A549 (cell line): ENCODE measurements at regions not wholly inside any gene's neighbourhood (a gene's known extent, or its start where the extent isn't known, plus 50 kb on each side); places are given as distances from the start of the nearest gene placed in this dataset.
A peak's percentile ranks its signal among the peaks of the same experiment; 100 is the strongest.

Source experiments
- ATAC-seq, 2 experiments: fragments of 200-7000 bp in 1 of 2; fragments of >200 bp in 1 of 2; cut with Nextera tagmentation in 1 of 2; cut with Tn5 transposase in 1 of 2; 3 replicates each; pipeline versions ENCODE4 v1.8.0 to v1.9.1; 2018 to 2020; ENCODE audit warnings: mild to moderate bottlenecking in 1 of 2, moderate library complexity in 1 of 2
- CTCF ChIA-PET: fragments of 300-600 bp; sonication (Branson Sonifier 250); formaldehyde crosslinking; extraction: SDS; loops from one replicate; lab custom pipeline; 2021; ENCODE audit warnings: antibody characterized with exemption, inconsistent platforms; lab: Yijun Ruan, JAX
- POLR2A ChIA-PET: fragments of 350-600 bp; formaldehyde crosslinking; extraction: SDS; loops from one replicate; lab custom pipeline; 2021; ENCODE audit warnings: antibody characterized with exemption, inconsistent platforms; lab: Yijun Ruan, JAX
- DNase-seq, 2 experiments: peaks; one replicate each; pipeline versions ENCODE4 v3.0.0 to v3.0.0-alpha.2; 2011 to 2016; ENCODE audit warnings: low read depth in 1 of 2, low spot score in 1 of 2
- FAIRE-seq: peaks from 2 replicates; lab custom pipeline; 2011; peaks lifted over from hg19 to GRCh38; lab: Jason Lieb, UNC
- H3K27ac ChIP-seq, 2 experiments: fragments of >200 bp; sonication (Bioruptor Twin); formaldehyde crosslinking; 3 replicates each; pipeline ENCODE4 v1.5.1; 2016 to 2017
- H3K4me1 ChIP-seq: fragments of >200 bp; sonication (Bioruptor Twin); formaldehyde crosslinking; 3 replicates; pipeline ENCODE4 v1.6.1; 2016
- H3K4me2 ChIP-seq: fragments of >200 bp; sonication (Bioruptor Twin); formaldehyde crosslinking; 3 replicates; pipeline ENCODE4 v1.6.1; 2016
- H3K4me3 ChIP-seq: fragments of >200 bp; sonication (Bioruptor Twin); formaldehyde crosslinking; 3 replicates; pipeline ENCODE4 v1.5.1; 2016
- H3K9me3 ChIP-seq: fragments of >200 bp; sonication (Bioruptor Twin); formaldehyde crosslinking; 3 replicates; pipeline ENCODE4 v1.6.1; 2016
- ATOH8 ChIP-seq: fragments of 250-450 bp; sonication (Bioruptor Pico); IDR thresholded peaks from 2 replicates; pipeline ENCODE4 v1.5.0; 2020; ENCODE audit warnings: low read depth, mild to moderate bottlenecking, moderate library complexity
- CEBPB ChIP-seq, 2 experiments: fragments of >200 bp in 1 of 2; sonication (Bioruptor Twin) in 1 of 2; formaldehyde crosslinking in 1 of 2; IDR thresholded peaks; 2 replicates each; pipeline ENCODE4 v1.6.1; 2012 to 2016
- EHF ChIP-seq: fragments of 250-450 bp; sonication (Bioruptor Pico); IDR thresholded peaks from 2 replicates; pipeline ENCODE4 v1.5.0; 2020; ENCODE audit warnings: mild to moderate bottlenecking
- EHMT2 ChIP-seq: fragments of 200-600 bp; sonication (generic); IDR thresholded peaks from 2 replicates; pipeline ENCODE4 v1.6.1; 2016; ENCODE audit warnings: antibody characterized with exemption, low read depth, mild to moderate bottlenecking, moderate library complexity
- EP300 ChIP-seq, 2 experiments: fragments of >200 bp; sonication (Bioruptor Twin); formaldehyde crosslinking; IDR thresholded peaks; 2 replicates in 1 of 2; 3 replicates in 1 of 2; pipeline ENCODE4 v1.6.1; 2016 to 2017
- FOSB ChIP-seq: fragments of 250-450 bp; sonication (Bioruptor Pico); IDR thresholded peaks from 2 replicates; pipeline ENCODE4 v1.5.0; 2020; ENCODE audit warnings: mild to moderate bottlenecking, moderate library complexity
- HDAC2 ChIP-seq: fragments of 200-600 bp; sonication (generic); IDR thresholded peaks from 2 replicates; pipeline ENCODE4 v1.6.1; 2016
- HEYL ChIP-seq: fragments of 250-450 bp; sonication (Bioruptor Pico); IDR thresholded peaks from 2 replicates; pipeline ENCODE4 v1.8.0; 2021; ENCODE audit warnings: mild to moderate bottlenecking, moderate library complexity
- HOXB13 ChIP-seq: fragments of 250-450 bp; sonication (Bioruptor Pico); IDR thresholded peaks from 2 replicates; pipeline ENCODE4 v1.5.0; 2020; ENCODE audit warnings: low read depth, mild to moderate bottlenecking, moderate library complexity
- JUN ChIP-seq, 2 experiments: fragments of >200 bp; sonication (Bioruptor Twin); formaldehyde crosslinking; IDR thresholded peaks; 2 replicates in 1 of 2; 3 replicates in 1 of 2; pipeline ENCODE4 v1.6.1; 2016 to 2017
- KDM1A ChIP-seq: fragments of 200-600 bp; sonication (generic); IDR thresholded peaks from 2 replicates; pipeline ENCODE4 v1.6.1; 2016; ENCODE audit warnings: low read depth, mild to moderate bottlenecking
- MAFK ChIP-seq: fragments of 450-650 bp; IDR thresholded peaks from 2 replicates; pipeline ENCODE4 v1.6.1; 2014; ENCODE audit not compliant: partially characterized antibody
- PBX3 ChIP-seq: IDR thresholded peaks from 2 replicates; pipeline ENCODE4 v1.6.1; 2012
- RAD21 ChIP-seq, 2 experiments: fragments of >200 bp in 1 of 2; sonication (Bioruptor Twin) in 1 of 2; formaldehyde crosslinking in 1 of 2; IDR thresholded peaks in 1 of 2; conservative IDR thresholded peaks in 1 of 2; 2 replicates in 1 of 2; 3 replicates in 1 of 2; pipeline ENCODE4 v1.6.1; 2012 to 2018; ENCODE audit warnings: inconsistent platforms in 1 of 2
- ZNF302 ChIP-seq: fragments of 250-450 bp; sonication (Bioruptor Pico); IDR thresholded peaks from 2 replicates; pipeline ENCODE4 v1.9.0; 2021; ENCODE audit warnings: inconsistent platforms, mild to moderate bottlenecking, moderate library complexity
- WGBS: methylation state at CpG from one replicate; pipeline ENCODE4 v1.1.6; 2017; ENCODE audit errors: missing lambda C conversion rate; 5-methylcytosine and 5-hydroxymethylcytosine counted together
- TF ChIP-seq, protein P1 (sequence below): fragments of 250-450 bp; sonication (Bioruptor Pico); IDR thresholded peaks from 2 replicates; pipeline ENCODE4 v1.5.0; 2021; ENCODE audit warnings: mild to moderate bottlenecking, moderate library complexity, borderline replicate concordance
- TF ChIP-seq, protein P2 (sequence below): fragments of 200-600 bp; sonication (generic); IDR thresholded peaks from 2 replicates; pipeline ENCODE4 v1.6.1; 2016; ENCODE audit warnings: antibody characterized with exemption, mild to moderate bottlenecking, moderate library complexity

GRCh38 chrX:97766501-97767095 lies 882.9 kb downstream of the RPA4 start:
- ChIA-PET CTCF (no interaction called here), POLR2A (no interaction called here)
- 64% methylated on average over 4 of the region's 5 CpGs for WGBS
- FAIRE-seq (no peak), ATAC-seq (no peak), DNase-seq (no peak)
- no peak overlapping the region for H3K27ac ChIP-seq
- H3K4me2 ChIP-seq: no peak overlapping the region
- no peaks in the 10 kb centered on the region for H3K9me3 ChIP-seq
- no peak overlapping the region for H3K4me3 ChIP-seq
- no peaks in the 10 kb centered on the region for H3K4me1 ChIP-seq
- TF ChIP-seq KDM1A (no peak), EP300 (IDR thresholded peaks at IDR 0.05) (no peak), JUN (IDR thresholded peaks at IDR 0.05) (no peak), EHMT2 (no peak), RAD21 (conservative IDR thresholded peaks at IDR 0.05 in 1 of 2, IDR thresholded peaks at IDR 0.05 in 1 of 2) (no peak), FOSB (CRISPR knock-in tag) (no peak), EHF (CRISPR knock-in tag) (no peak), ATOH8 (CRISPR knock-in tag) (no peak), ZNF302 (no peak), MAFK (no peak), HDAC2 (no peak), HOXB13 (CRISPR knock-in tag) (no peak)
- TF ChIP-seq, protein P1, sequence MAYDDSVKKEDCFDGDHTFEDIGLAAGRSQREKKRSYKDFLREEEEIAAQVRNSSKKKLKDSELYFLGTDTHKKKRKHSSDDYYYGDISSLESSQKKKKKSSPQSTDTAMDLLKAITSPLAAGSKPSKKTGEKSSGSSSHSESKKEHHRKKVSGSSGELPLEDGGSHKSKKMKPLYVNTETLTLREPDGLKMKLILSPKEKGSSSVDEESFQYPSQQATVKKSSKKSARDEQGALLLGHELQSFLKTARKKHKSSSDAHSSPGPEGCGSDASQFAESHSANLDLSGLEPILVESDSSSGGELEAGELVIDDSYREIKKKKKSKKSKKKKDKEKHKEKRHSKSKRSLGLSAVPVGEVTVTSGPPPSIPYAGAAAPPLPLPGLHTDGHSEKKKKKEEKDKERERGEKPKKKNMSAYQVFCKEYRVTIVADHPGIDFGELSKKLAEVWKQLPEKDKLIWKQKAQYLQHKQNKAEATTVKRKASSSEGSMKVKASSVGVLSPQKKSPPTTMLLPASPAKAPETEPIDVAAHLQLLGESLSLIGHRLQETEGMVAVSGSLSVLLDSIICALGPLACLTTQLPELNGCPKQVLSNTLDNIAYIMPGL: no peak
- TF ChIP-seq, protein P2, sequence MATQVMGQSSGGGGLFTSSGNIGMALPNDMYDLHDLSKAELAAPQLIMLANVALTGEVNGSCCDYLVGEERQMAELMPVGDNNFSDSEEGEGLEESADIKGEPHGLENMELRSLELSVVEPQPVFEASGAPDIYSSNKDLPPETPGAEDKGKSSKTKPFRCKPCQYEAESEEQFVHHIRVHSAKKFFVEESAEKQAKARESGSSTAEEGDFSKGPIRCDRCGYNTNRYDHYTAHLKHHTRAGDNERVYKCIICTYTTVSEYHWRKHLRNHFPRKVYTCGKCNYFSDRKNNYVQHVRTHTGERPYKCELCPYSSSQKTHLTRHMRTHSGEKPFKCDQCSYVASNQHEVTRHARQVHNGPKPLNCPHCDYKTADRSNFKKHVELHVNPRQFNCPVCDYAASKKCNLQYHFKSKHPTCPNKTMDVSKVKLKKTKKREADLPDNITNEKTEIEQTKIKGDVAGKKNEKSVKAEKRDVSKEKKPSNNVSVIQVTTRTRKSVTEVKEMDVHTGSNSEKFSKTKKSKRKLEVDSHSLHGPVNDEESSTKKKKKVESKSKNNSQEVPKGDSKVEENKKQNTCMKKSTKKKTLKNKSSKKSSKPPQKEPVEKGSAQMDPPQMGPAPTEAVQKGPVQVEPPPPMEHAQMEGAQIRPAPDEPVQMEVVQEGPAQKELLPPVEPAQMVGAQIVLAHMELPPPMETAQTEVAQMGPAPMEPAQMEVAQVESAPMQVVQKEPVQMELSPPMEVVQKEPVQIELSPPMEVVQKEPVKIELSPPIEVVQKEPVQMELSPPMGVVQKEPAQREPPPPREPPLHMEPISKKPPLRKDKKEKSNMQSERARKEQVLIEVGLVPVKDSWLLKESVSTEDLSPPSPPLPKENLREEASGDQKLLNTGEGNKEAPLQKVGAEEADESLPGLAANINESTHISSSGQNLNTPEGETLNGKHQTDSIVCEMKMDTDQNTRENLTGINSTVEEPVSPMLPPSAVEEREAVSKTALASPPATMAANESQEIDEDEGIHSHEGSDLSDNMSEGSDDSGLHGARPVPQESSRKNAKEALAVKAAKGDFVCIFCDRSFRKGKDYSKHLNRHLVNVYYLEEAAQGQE: no peak

DNA sequence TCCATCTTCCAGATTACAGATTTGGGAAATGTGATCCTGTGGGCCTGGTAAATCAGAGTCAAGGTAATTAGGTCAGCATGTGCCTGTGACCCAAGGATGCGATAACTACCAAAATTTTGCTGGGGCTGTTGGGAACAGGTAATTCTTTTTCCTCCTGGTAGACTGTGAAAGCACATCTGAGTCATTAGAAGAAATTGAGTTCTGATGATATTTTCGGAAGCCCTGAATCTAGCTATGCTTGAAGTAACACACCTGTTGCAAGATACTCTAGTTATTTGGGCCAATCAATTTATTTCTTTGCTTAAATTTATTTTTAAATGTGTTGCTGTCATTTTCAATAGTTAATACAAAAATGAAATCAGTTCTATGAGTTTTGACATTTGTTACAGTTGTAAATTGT lies 903.6 kb downstream of the RPA4 start:
- no peaks in the 10 kb centered on the region for H3K9me3 ChIP-seq
- ChIA-PET POLR2A (no interaction called here), CTCF (no interaction called here)
- H3K4me2 ChIP-seq: no peak overlapping the region
- no peak overlapping the region for H3K4me3 ChIP-seq
- FAIRE-seq: peak; percentile 86
- no peak for TF ChIP-seq ATOH8 (CRISPR knock-in tag)
- TF ChIP-seq HEYL (CRISPR knock-in tag): no peak
- TF ChIP-seq CEBPB (IDR thresholded peaks at IDR 0.05): no peak
- no peak for TF ChIP-seq EHF (CRISPR knock-in tag)
- no peak for TF ChIP-seq PBX3
- TF ChIP-seq, all 56 proteins: peak for 0
- no peaks in the 10 kb centered on the region for H3K4me1 ChIP-seq
- no peak for ATAC-seq
- H3K27ac ChIP-seq: no peak overlapping the region
- DNase-seq: no peak
- WGBS: 65% methylated on average over 2 of the region's 2 CpGs
